Kasumi-1 (cell line): ENCODE measurements at regions not wholly inside any gene's neighbourhood (a gene's known extent, or its start where the extent isn't known, plus 50 kb on each side); places are given as distances from the start of the nearest gene placed in this dataset.

ENCODE experiments used
- DNase-seq, 2 experiments: peaks; one replicate each; lab custom pipeline; 2025; lab: John Stamatoyannopoulos, UW

GRCh38 chr2:200054681-200055468 lies 99.5 kb downstream of the MAIP1 start:
- no peak for DNase-seq

DNA sequence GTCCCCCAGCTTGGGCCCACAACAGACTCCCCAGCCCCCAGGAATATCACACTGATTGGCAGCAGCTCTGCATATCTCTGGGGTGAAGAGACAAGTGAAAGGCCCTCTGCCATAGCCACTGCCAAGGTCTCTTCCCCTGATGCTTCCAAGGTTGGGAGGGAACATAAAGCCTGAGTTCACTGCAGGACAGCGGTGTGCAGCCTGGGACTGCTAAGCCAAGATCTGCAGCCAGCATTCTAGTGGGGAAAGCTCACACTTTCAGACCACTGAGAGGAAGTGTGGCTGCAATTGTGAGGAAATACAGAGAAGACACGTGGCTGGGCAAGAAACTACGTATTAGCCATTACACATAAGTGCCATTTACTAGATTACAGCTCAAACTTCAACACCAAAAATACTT lies 100.7 kb downstream of the MAIP1 start:
- peak in 1 of 2 experiments; percentile 6 for DNase-seq

DNA sequence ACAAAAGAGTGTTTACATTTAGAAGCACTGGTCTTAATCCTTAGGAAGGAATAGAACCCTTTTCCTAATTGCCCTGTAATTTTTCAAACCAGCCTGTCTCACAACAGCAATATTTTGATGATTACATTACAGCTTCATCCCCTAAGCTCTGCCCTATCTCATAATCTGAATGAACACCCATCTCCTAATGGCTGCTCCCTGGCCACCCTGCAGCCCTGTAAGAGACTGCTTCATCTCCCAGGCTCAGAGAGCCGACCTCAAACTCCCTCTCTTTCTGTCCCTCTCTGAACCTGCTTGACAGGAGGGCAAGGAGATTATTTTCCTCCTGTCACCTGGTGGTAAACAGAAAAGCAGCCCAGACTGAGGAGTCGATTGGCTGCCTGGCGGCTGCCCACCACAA lies 107.8 kb downstream of the MAIP1 start:
- no peak for DNase-seq

GRCh38 chr2:200064879-200065278 lies 109.5 kb downstream of the MAIP1 start:
- no peak for DNase-seq

- no peak for DNase-seq
These were observed 110.1 kb downstream of the MAIP1 start for GRCh38 chr2:200065477-200065876.

DNA sequence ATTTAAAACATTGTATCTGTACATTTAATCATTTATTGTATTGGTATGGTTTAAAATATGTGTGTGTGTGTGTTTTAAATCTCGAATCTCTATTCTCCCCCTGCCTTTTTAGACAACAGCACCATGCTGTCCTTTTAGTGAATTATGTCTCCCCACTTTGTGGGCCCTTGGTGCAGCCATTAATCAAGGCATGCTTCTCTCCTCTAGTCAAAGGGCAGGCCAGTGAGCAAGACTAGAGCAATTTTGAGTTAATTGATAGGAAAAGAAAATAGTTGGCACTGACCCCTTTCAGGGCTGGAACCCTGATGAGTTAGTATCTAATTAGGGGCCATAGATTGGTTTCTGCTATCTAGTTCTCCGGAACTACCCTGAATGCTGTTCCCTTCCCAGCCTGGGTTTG lies 111.0 kb downstream of the MAIP1 start:
- DNase-seq = no peak

DNA sequence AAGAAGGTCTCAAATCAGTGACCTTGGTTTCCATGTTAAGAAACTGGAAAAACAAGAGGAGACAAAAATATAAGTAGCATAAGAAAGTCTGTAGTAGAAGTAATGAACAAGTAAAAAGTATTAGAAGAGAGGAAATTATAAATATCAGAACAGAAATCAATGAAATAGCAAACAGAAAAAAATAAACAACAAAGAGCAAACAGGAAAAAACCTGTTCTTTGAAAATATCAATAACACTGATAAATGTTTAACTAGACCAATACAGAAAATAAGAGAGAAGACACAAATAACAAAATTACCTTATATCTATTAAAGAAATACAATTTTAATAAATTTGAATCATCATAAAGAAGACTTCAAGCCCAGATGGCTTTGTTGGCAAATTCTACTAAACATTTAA lies 113.3 kb downstream of the MAIP1 start:
- no peak for DNase-seq

DNA sequence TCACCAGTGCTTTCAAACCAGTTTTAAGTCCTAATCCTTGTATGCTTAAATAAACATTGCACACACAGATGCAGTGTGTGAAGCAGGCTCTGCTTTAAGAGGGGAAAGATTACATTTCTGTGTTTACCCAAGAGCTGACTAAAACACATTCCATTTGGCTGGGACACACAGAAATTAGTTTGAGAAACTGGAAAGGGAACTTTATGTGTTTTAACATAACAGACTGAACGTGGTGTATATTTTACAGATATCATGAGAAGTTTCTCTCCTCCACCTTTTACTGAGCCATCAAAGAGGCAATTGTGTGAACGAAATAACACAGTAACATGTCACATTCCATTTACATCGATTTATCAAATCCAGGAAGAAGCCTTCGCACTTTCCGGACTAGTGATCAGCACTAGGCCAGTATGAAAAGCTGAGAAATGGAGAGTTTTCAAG lies 121.8 kb downstream of the MAIP1 start:
- DNase-seq = no peak

GRCh38 chr2:200077838-200078237 lies 122.5 kb downstream of the MAIP1 start:
- DNase-seq = no peak

DNA sequence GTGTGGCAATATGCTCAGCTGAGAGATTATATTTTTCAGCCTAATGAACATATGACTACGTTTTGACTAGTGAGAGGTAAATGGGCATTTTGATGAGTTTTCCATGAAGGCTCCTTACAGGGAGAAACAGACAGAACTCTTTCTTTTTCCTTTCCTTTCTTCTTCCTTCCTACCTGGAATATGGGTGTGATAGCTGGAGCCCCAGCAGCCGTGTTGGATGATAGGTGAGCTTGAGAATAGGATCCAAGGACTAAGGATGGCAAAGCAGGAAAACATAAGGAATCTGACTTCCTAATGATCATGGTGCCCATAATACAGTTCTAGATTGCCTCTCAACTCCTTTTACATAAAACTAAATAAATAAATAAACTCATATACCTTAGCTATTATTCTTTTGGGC lies 124.0 kb downstream of the MAIP1 start:
- DNase-seq = no peak

- no peak for DNase-seq
These were observed 125.9 kb downstream of the MAIP1 start for GRCh38 chr2:200081236-200081635.

DNA sequence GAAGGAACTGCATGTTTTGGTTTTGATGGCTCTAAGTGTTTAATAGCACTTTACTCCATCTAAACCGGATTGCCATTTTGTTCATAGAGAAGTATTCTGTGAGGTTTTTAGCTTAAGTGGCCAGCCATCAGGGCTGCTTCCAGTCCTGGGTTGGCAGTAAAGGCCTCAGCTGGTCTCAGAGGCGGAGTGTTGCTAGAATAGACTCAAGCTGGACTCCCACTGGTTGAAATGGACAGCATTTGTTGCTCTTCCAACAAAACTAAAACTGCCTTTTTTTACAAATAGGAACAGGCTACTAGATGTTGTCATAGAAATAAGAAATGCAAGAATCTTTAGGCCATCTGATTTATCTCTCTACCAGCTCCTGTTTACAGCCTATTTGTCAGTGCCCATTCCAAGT lies 126.4 kb downstream of the MAIP1 start:
- no peak for DNase-seq

DNA sequence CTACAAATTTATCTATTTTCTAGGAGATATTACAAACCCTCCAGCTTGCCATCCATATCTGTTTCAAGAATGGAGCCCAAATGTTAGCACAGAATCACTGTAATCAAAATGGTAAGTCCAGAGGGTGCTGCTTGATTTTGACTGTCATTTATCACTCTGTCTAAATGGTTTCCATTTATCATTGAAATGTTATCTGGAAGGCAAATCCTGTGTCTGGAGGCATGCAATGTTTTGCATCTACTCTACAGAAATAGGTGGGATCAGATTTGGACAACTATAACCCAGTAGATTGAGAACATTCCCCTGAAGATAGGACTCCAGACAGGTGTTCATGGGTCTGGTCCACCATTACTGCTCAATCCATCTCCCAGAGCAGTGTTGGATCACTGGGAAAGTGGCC lies 128.7 kb downstream of the MAIP1 start:
- no peak for DNase-seq

DNA sequence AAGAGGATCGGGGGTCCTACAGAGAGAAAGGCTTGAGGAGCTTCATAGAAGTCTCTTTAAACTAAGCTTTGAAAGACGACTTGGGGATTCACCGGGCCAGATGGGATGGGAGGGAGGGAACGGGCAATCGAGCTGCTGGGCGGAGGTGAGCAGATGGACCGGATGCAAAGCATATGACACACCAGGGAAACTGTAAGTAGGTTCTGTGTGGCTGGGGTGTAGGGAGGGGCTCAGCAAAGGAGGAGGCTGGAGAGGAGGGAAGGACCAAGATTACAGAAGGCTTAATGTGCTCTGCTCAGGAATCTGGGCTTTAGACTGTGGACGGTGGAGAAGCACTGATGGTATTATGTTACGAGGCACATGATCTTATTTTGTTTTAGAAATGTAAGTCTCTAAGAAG lies 131.5 kb downstream of the MAIP1 start:
- DNase-seq = no peak

GRCh38 chr2:200087451-200087850 lies 132.1 kb downstream of the MAIP1 start:
- DNase-seq = no peak

GRCh38 chr2:200089040-200089755 lies 133.8 kb downstream of the MAIP1 start:
- DNase-seq = no peak

DNA sequence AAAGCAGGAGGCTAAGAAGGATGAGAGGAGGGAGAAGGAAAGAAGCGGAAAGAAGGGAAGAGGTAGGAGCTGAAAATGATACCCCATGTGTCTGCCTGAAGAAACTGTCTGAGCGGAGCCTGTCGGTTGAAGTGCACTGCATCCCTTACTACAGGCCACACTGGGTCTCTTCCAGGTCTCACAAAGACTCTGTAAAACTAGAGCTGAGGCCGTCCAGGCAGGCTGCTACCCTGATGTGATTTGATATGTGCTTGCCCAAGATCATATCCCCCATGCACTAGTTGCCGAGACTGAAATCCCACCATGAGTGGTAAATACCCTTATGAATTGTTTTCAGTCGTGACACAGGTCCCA lies 134.4 kb downstream of the MAIP1 start:
- DNase-seq = no peak

DNA sequence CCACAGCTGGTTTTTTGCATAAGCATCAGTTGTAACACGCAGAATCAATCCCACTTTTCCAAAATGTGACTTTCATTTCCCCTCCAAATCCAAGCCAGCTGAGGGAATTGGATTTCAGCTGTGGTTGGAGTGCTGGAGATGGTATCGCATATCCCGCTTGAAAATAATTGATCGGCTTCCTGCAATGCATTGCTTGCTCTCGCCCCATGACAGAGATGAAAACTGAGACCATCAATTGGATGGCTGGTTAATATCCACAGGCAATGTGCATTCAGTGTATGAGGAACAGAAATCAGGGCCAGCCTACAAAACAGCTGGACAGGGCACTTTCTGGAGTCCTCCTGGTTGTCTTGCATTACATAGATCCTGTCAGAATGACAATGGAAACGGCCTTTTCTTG lies 135.3 kb downstream of the MAIP1 start:
- no peak for DNase-seq

GRCh38 chr2:200091126-200091525 lies 135.7 kb downstream of the MAIP1 start:
- DNase-seq = no peak

GRCh38 chr2:200092235-200092634 lies 136.9 kb downstream of the MAIP1 start:
- no peak for DNase-seq

GRCh38 chr2:200095436-200095835 lies 140.1 kb downstream of the MAIP1 start:
- no peak for DNase-seq

GRCh38 chr2:200099256-200099655 lies 143.9 kb downstream of the MAIP1 start:
- DNase-seq = no peak

DNA sequence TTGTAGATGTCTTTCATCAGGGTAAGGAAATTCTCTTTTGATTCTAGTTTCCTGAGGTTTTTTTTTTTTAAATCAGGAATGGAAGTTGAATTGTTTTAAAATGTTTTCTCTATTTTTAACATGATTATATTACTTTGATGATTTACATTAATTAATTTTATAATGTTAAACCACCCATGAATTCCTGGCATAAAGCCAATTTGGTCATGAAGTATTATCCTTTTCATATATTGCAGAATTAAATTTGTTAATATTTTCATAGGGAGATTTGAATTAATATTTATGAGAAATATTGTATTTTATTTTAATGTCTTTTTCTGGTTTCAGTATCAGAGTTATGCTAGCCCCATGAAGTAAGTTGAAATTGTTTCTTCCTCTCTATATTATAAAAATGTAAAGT lies 144.6 kb downstream of the MAIP1 start:
- DNase-seq = no peak

DNA sequence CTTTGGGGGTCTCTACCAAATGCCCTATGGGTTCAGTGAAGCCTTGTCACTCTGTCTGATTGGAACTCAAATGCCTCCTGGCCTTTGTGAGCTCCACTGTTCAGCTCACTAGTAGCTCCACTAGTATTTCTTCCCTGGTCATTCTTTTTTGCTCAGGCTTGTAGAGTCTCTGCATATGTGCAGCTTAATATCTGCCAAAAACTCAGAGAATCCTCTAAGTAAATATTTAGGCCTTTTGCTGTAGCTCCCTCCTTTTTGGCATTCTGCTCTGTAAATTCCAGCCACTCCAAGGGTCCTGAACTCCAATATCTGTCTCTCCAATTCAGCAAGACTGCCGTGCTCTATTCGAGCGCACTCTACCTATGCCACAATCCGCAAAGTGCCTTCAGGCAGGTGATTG lies 146.5 kb downstream of the MAIP1 start:
- no peak for DNase-seq
